CD4-positive, alpha-beta T cell treated with Interferon gamma for 1 hour (primary cell): ENCODE measurements at regions not wholly inside any gene's neighbourhood (a gene's known extent, or its start where the extent isn't known, plus 50 kb on each side); places are given as distances from the start of the nearest gene placed in this dataset.

ENCODE experiments used
- DNase-seq: peaks from one replicate; pipeline ENCODE4 v3.0.0-alpha.2; 2020

DNA sequence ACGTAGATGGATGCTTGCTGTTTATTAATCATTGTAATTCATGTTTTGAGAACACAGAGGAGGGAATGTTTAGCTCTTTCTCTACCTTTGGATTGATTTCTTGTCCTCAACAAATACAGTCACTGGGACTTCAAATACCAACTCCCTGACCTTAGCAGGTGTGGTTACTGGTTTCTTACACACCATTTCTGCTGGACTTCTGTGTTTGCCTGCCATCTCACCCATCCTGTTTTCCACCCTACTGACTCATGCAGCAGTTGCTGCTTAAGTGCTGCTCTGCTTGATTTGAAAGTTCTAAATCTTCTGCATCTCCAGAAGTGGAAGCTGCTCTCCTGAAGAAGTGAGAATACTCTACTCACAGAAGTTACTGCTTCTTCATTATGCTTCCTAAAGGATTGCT lies 170.3 kb downstream of the ZPLD1 start:
- DNase-seq = no peak

DNA sequence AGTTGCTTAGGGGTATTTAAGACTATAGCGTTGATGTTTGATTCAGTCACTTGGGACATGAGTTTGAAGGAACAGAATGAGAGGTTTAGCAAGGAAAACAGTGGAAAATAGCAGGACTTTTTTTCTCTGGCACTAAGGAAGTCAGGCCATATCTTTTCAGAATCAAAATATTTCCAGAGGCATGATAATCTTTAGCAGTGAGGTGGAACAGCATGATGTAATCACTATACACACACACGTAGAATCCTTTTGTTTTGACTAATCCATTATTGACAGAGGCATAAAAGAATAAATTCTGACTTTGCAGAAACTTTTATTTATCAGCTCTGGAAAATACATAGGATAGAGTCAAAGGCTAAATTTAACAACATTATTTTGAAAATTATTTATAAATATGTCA lies 174.1 kb downstream of the ZPLD1 start:
- DNase-seq = no peak

GRCh38 chr3:102614021-102614569 lies 179.3 kb downstream of the ZPLD1 start:
- DNase-seq = no peak

GRCh38 chr3:102614585-102614984 lies 179.8 kb downstream of the ZPLD1 start:
- no peak for DNase-seq

DNA sequence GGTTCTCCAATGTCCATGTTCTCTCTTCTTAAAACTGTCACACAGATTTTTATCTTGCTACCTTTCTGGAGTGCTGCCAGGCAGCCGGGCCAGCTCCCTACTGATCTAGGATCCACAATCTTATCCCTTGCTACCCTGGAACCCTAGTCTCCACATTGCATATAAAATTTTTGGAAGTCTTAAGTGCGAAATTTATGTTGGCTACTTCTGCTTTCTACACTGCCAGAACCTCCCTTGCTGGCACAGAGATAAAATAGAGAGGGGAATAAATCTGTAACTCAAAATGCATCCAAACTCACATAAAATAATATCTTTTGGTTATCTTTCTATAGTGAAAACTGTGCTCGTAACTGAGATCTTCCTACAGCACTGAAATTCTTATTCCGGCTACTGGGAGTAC lies 182.6 kb downstream of the ZPLD1 start:
- no peak for DNase-seq

DNA sequence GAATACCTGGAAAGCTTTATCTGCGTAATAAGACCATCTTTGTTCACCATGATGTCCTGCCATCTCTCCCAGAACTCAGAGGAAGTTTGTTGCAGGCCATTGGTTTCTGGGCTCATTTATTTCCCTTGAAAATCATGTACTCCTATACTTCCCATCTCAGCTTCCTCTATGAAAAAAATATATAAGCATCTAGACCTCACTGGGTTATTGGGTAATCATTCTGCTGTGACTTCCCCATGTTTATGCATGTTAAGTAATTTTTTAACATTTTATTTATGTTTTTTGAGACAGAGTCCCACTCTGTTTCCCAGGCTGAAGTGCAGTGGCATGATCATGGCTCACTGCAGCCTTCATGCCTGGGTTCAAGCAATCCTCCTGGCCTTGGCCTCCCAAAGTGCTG lies 184.5 kb downstream of the ZPLD1 start:
- DNase-seq = no peak

DNA sequence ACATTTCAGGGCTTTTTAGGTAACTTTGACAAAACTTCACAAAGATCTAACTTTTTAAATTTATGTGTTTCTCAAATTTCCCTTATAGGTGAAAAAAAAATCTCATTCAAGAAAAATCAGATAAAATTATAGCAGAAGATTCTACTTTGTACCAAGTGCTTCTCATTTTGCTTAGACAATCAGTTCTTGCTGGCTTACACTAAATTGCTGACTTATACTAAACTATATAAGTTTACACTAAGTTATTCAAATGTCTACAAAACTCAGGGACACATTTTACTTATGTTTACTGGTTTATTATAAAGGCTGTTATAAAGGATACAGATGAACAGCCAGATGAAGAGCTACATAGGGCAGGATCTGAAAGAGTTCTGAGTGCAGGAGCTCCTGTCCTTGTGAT lies 195.1 kb downstream of the ZPLD1 start:
- DNase-seq = no peak

GRCh38 chr3:102630531-102630930 lies 195.7 kb downstream of the ZPLD1 start:
- no peak for DNase-seq

DNA sequence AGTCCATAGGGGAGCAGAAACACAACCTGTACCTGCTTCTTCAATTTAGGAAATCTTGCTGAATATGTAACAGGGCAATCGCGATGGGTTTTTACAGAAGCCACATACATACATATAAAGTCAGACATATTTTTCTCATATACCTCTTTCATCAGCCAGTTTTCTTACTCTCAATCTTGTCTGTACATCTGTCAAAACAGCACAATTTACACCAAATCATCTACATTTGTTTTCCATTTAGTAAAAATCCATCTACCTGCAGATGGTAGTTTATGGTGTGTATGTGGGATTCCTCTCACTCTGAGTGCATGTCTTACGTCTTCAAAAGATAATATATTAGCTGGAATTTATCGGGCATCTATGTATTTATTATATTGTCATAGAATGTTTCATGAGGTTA lies 208.7 kb downstream of the ZPLD1 start:
- no peak for DNase-seq

GRCh38 chr3:102646557-102646956 lies 211.7 kb downstream of the ZPLD1 start:
- no peak for DNase-seq

- DNase-seq = no peak
Observed at GRCh38 chr3:102660653-102661052, 225.8 kb downstream of the ZPLD1 start.

DNA sequence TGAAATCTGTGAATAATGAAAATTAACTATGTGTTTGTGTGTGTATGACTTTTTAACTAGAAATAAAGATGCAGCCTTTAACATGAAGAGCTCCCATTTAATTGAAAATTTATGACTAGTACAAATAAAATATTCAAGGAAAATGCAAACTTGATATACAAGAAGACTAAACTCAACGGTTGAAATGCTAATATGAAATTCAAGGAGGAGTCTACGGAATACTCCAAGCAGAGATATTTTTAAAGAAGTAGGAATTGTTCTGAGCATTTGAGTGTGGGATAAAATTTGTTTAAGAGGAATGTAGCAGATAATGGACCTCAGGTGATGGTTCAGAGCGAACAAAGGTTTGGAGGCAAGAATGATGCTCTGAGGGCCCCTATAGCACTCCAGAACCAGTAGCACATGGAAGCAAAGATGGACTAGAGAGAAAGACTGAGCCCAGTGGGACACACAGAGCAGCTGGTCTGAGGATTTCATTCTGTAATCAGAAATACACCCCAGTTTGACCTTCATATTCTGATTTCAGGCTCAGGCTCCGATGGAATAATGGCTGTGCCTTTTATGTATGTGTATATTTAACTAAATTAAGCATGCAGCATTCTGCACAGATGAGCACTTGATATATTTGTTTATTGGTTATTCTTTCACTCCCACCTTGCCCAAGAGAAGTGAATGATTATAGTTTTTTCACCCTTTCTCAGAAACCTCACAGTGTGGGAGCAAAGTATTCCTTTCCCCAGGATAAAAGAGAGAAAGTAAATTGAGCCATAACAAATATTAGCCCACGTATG lies 227.1 kb downstream of the ZPLD1 start:
- no peak for DNase-seq

DNA sequence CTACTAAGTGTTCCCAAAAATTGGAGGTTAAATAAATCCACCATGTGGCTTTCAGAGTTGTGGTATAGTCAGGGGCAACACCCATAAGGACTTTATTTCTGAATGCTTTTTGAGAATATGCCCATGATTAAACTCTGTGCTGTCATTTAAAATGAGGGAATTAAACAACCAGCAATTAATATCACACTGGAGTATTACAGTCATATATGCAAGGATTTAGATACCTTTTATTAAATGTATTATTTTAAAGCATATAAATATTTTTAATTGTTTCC lies 227.6 kb downstream of the ZPLD1 start:
- DNase-seq = no peak

DNA sequence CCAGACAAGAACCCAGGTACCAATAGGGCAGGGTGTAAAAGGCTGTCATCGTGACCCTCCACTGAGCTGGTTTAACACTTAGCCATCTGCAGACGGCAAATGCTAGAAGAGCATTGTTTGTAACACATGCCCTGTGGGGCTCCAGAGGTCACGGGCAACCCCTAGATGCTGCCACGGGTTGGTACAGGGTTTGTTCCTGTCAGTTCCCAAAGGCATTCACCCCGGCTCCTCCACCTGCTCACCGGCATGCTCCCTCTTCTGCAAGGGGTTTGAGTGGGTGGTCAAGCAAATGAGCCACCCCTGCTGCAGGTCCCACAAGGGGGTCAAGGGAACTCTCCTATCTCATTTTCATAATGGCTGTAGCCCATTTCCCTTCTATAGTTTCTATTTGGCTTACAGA lies 229.3 kb downstream of the ZPLD1 start:
- DNase-seq = no peak

GRCh38 chr3:102665183-102665582 lies 230.4 kb downstream of the ZPLD1 start:
- no peak for DNase-seq

GRCh38 chr3:102668247-102668646 lies 233.4 kb downstream of the ZPLD1 start:
- DNase-seq = no peak

DNA sequence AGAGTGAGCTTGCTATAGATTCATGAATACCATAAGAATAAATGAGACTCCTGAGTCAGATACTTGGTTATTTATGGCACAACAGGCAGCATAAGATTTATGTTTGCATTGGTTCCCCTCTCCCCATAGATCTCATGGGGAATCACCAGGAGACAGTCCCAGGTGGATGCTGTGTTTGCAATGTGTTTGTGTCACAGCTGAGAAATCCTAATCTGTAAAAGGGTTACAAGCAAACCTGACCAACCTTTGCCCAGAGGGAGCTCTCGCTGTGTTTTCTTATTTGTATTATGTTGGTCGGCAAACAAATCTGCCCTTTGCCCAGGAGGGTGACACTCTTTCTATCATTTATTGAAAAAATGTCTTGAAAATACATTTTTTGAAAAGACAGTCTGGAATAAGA lies 236.2 kb downstream of the ZPLD1 start:
- no peak for DNase-seq

DNA sequence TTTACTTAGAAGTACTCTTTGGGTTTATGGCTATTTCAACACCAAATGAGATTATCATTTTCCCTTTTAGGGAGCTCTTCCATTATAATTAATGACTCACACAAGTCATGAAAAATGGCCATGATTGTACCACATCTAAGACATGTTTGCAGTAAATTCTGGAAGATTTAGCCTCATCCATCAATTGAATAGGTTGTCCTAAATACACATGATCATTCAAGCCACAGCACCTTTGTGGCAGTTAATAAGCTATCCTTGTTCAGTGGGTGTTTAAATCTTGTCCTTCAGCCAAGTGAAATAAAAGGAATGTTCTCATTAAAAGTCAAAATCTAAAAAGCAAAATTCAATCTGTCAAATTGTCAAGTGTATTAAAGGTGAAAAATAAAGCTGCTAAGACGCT lies 237.5 kb downstream of the ZPLD1 start:
- DNase-seq = no peak

DNA sequence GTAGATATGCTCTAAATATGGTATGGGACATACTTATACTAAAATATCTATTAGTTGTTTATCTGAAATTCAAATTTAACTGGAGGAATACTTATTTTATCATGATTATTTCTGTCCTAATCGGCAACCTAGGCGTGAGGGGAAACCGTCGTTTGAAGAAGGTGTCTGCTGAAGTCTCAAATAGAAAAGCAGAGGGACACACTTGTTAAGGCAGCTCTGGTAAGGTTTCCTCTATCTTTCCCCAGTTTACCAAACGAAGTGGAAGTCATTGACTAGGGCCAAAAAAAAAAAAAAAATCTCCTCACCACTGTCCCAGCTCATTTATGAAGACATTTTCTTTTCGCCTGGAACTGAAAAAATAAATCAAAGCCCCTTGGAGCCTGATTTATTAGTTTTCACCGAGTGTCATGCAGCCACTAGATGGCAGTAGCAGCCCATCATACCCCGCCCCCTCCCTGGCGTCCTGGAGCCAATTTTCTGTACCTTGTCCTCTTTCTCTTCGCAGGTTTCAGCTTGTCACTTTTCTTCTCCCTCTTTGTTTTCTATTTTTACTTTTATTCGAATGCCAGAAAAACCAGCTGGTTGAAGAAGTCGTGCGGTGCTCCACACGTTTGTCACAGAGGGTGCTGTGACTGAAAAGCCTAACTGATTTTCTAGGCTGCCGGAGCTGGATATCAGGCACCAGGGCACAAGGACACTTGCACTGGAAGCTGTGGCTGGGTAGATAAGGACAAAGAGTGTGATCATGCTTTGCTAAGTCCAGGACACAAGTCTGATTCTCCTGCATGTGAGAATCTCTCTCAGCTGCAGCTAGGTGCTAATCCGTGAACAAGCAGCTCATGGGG lies 238.7 kb downstream of the ZPLD1 start:
- DNase-seq = peak; percentile 22

DNA sequence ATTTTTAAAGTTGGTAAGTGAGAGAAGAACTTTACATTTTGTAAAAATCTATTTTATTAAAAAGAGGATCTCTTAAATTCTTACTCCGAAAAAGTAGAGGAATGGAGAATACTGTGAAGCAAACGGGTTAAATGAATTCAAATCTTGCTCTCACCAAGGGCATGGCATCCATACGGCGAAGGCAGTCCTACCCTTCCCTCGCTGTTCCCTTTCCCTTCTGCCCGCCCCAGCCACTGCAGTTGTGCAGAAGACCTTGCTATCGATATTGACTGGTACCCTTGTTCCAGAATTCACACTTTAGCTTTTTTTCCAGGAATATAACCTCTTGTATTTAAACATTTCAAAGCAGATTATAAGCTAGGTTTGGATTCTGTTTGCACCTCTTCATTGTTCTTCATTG lies 239.5 kb downstream of the ZPLD1 start:
- no peak for DNase-seq

GRCh38 chr3:102676424-102676823 lies 241.6 kb downstream of the ZPLD1 start:
- no peak for DNase-seq

- DNase-seq = no peak
Observed at GRCh38 chr3:102682741-102683140, 247.9 kb downstream of the ZPLD1 start.

- DNase-seq = no peak
Observed at GRCh38 chr3:102686792-102687191, 252.0 kb downstream of the ZPLD1 start.

DNA sequence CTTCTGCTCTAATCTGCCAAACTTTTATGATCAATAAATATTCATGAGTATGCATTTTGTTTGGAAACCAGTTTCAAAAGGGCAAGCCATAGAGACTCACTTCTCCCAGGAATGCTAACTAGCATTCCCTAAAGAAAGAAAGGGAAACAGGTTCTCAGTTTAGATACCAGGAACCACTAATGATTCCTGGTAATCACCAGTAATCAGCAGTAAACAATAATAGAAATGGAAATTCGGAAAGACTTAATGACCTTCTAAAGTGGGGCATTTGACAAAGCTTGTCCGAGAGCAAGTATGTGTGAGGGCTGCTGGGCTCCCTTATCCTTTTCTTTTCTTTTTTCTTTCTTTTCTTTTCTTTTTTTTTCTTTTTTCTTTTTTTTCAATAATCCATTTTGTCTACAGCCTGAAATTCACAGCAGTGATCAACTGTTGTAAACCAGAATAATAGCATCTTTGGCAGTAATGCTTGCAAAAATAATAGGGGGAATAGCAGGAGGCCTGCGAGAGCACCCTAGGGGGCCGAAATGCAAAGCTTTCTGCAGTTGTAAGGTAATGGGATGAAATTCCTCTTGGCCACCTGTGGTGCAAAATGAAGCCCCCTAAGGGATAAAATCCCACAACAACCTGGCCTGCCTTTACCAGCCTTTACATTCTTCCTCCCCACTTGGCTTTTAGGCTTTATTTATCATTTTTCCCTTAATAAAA lies 253.2 kb downstream of the ZPLD1 start:
- DNase-seq = no peak
